Osteocyte (in vitro differentiated cells): ENCODE measurements at regions not wholly inside any gene's neighbourhood (a gene's known extent, or its start where the extent isn't known, plus 50 kb on each side); places are given as distances from the start of the nearest gene placed in this dataset.
A peak's percentile ranks its signal among the peaks of the same experiment; 100 is the strongest.

Source experiments
- DNase-seq: peaks from one replicate; pipeline ENCODE4 v3.0.0; 2021; ENCODE audit warnings: mixed read lengths; ENCODE audit not compliant: unreplicated experiment; ENCODE audit errors: extremely low spot score
- H3K27ac Mint-ChIP-seq: one replicate; pipeline ENCODE4 v1.8.0; 2021; ENCODE audit warnings: mild to moderate bottlenecking, mixed read lengths; ENCODE audit not compliant: unreplicated experiment
- H3K27me3 Mint-ChIP-seq: one replicate; pipeline ENCODE4 v1.8.0; 2021; ENCODE audit warnings: mixed read lengths; ENCODE audit not compliant: unreplicated experiment
- H3K36me3 Mint-ChIP-seq: one replicate; pipeline ENCODE4 v1.8.0; 2021; ENCODE audit warnings: mixed read lengths; ENCODE audit not compliant: unreplicated experiment
- H3K4me1 Mint-ChIP-seq: one replicate; pipeline ENCODE4 v1.8.0; 2021; ENCODE audit warnings: mixed read lengths; ENCODE audit not compliant: unreplicated experiment
- H3K4me3 Mint-ChIP-seq: one replicate; pipeline ENCODE4 v1.8.0; 2021; ENCODE audit warnings: mild to moderate bottlenecking, moderate library complexity, mixed read lengths; ENCODE audit not compliant: unreplicated experiment
- H3K9me3 Mint-ChIP-seq: one replicate; pipeline ENCODE4 v1.8.0; 2021; ENCODE audit warnings: mixed read lengths; ENCODE audit not compliant: unreplicated experiment
- CTCF ChIP-seq: fragments of 200-600 bp; sonication (generic); IDR thresholded peaks from 2 replicates; pipeline ENCODE4 v1.5.0; 2021; ENCODE audit warnings: antibody characterized with exemption, mild to moderate bottlenecking, moderate library complexity

DNA sequence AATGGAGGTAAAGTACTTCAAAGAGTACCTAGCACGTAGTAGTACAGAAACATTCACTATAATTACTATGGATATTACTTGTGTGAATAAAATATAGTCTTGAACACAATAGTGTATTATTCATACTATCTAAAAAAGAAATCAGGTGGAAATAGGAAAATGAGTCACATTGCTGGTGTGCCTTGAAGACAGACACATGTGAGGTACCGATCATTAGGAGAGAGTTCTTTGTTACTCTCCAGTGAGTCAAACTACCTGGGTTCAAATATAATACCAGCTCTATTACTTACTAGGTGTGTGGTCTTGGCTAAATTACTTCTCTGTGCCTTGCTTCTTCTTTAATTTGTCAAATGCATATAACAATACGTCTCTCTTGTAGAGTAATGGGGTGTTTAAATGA is 50.8 kb upstream of the BEND6 start:
- Mint-ChIP-seq H3K27me3 (no peaks in the 10 kb centered on the region), H3K4me1 (peaks cover 26% of the 10 kb centered on the region), H3K27ac (no peak overlapping the region), H3K36me3 (peaks cover 3% of the 10 kb centered on the region), H3K9me3 (no peaks in the 10 kb centered on the region), H3K4me3 (no peak overlapping the region)
- TF ChIP-seq CTCF, result no peak
- no peak for DNase-seq

GRCh38 chr6:56902641-56903464 is 52.1 kb upstream of the BEND6 start:
- H3K36me3 Mint-ChIP-seq, result peaks cover 4% of the 10 kb centered on the region

GRCh38 chr6:56900784-56901183 is 54.1 kb upstream of the BEND6 start:
- Mint-ChIP-seq H3K4me3 (no peak overlapping the region), H3K36me3 (peaks cover 16% of the 10 kb centered on the region), H3K27me3 (no peaks in the 10 kb centered on the region), H3K4me1 (peaks cover 22% of the 10 kb centered on the region), H3K27ac (no peak overlapping the region), H3K9me3 (no peaks in the 10 kb centered on the region)
- TF ChIP-seq CTCF, result no peak
- no peak for DNase-seq

More at GRCh38 chr6:56902641-56903464, 52.1 kb upstream of the BEND6 start:
- peak; percentile 71 for TF ChIP-seq CTCF
- Mint-ChIP-seq H3K9me3 (no peaks in the 10 kb centered on the region), H3K27ac (peak overlapping the region; percentile 12), H3K4me3 (no peak overlapping the region), H3K27me3 (no peaks in the 10 kb centered on the region), H3K4me1 (peaks cover 27% of the 10 kb centered on the region)
- DNase-seq, result no peak

- no peaks in the 10 kb centered on the region for H3K9me3 Mint-ChIP-seq
- H3K27me3 Mint-ChIP-seq, result no peaks in the 10 kb centered on the region
- no peak overlapping the region for H3K4me3 Mint-ChIP-seq
- no peak overlapping the region for H3K27ac Mint-ChIP-seq
- DNase-seq, result no peak
- peaks cover 22% of the 10 kb centered on the region for H3K4me1 Mint-ChIP-seq
- peaks cover 16% of the 10 kb centered on the region for H3K36me3 Mint-ChIP-seq
- no peak for TF ChIP-seq CTCF
Measured at GRCh38 chr6:56899753-56900152, 55.2 kb upstream of the BEND6 start.

GRCh38 chr6:56899311-56899710 is 55.6 kb upstream of the BEND6 start:
- H3K9me3 Mint-ChIP-seq, result no peaks in the 10 kb centered on the region

More at GRCh38 chr6:56899311-56899710, 55.6 kb upstream of the BEND6 start:
- no peak overlapping the region for H3K4me3 Mint-ChIP-seq
- H3K36me3 Mint-ChIP-seq, result peaks cover 16% of the 10 kb centered on the region
- peaks cover 22% of the 10 kb centered on the region for H3K4me1 Mint-ChIP-seq
- no peak for TF ChIP-seq CTCF
- DNase-seq, result no peak
- peak overlapping the region; percentile 80 for H3K27ac Mint-ChIP-seq
- H3K27me3 Mint-ChIP-seq, result no peaks in the 10 kb centered on the region
